Spleen (tissue), 7 donors: ENCODE measurements at regions not wholly inside any gene's neighbourhood (a gene's known extent, or its start where the extent isn't known, plus 50 kb on each side); places are given as distances from the start of the nearest gene placed in this dataset.

Experiments
- CTCF ChIP-seq, 11 experiments: fragments of 200-600 bp in 7 of 11; fragments of 450-650 bp in 4 of 11; sonication (generic) in 4 of 11; IDR thresholded peaks in 8 of 11; conservative IDR thresholded peaks in 3 of 11; 1 replicate in 7 of 11; 2 replicates in 4 of 11; pipeline versions ENCODE4 v1.4.0 to v1.8.0; 2016 to 2021; ENCODE audit warnings: antibody characterized with exemption in 11 of 11, inconsistent platforms in 4 of 11, mild to moderate bottlenecking in 1 of 11
- POLR2A ChIP-seq, 3 donors: fragments of 450-650 bp; IDR thresholded peaks; one replicate each; pipeline ENCODE4 v1.5.1; 2017; ENCODE audit warnings: antibody characterized with exemption in 3 of 3, mild to moderate bottlenecking in 1 of 3
- donor health status: DM: no; HTN: no; CAD: no; lungs with moderate emphysema.
- donor health status: DM: no; HTN: no; CAD: no.
- donor health status: DM: no; HTN: no; CAD: no.

- TF ChIP-seq CTCF (IDR thresholded peaks at IDR 0.05 in 8 of 11, conservative IDR thresholded peaks at IDR 0.05 in 3 of 11) (no peak), POLR2A (IDR thresholded peaks at IDR 0.05) (no peak)
These were observed 757.8 kb upstream of the KCND2 start for GRCh38 chr7:119515214-119515613.
